ENCODE measurements at regions not wholly inside any gene's neighbourhood (a gene's known extent, or its start where the extent isn't known, plus 50 kb on each side); places are given as distances from the start of the nearest gene placed in this dataset.

DNA sequence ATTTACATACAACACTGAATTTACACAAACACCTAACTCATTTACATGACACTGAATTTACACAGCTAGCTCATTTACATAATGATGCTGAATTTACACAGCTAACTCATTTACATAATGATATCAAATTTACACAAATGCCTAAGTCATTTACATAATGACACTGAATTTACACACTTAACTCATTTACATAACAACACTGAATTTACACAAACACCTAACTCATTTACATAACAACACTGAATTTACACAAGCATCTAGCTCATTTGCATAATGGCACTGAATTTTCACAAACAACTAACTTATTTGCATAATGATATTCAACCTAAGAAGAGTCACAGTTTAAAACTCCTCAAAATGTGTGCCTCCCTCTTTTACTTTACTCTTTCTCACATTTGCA lies 511.7 kb downstream of the GALR1 start:
- DNase-seq (ENCODE audit: low read depth), result no peak

DNA sequence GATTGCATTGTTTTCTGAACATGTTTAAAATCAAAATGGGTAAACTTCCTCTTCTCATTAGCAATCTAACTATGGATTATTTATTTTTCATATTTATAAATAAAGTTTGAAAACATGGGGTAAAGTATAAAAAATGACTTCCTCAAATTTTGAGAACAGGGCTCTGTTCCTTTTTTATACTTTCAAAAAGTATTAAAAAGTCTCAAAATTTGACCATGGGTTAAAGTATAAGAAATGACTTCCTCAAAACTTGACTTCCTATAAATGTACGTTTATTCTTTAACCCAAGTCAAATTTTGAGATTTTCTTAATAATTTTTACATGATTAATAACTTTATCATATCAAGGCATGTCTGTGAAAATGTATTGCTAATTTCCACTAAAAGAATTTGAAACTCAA lies 512.4 kb downstream of the GALR1 start:
- DNase-seq (ENCODE audit: low read depth), result no peak

DNA sequence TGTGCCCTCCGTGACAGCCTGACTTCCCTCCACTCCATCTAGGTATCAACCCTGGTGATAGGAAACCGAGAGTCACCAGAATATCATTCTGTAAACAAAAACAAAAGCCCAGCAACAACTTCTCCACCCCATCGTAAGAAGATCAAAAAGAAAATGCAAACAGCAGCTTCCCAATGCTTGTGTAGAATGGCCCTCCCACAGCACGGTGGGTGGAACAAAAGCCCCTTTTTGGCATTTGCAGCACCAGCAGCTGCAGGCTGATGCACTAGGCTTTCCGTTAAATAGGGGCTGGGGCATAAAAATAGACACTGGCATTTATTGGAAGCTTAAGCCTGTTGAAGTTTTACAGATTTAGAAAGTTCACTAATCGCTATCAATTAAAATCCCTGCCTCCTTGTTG lies 513.0 kb downstream of the GALR1 start:
- DNase-seq (ENCODE audit: low read depth), result no peak

DNA sequence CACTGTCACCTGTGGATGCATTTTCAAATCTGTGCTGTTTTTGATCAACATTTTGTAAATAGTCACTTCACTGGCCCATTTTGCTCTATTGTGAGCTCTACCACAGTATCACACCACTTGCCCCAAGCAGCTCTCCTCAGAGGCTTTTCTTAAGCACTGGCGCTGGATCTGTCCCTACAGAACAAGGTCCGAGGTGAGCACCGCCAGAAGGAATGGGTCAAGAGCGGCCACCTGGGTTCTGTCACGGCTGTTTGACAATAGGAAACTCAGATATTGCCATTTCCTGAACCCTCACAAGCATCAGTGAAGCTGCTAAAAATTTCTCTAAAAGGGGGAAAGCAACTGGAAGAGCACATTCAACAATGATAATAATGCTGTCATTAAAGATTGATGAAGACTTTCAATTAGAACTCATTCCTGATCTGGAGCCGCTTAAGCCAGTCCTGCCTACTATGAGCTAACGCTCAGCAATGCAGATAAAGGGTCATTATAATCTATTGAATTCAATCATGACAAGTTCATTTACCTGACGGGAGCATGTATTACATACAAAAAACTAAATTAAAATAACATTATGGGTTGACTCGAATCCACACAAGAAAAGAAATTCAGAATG lies 514.0 kb downstream of the GALR1 start:
- no peak for DNase-seq (ENCODE audit: low read depth)

DNA sequence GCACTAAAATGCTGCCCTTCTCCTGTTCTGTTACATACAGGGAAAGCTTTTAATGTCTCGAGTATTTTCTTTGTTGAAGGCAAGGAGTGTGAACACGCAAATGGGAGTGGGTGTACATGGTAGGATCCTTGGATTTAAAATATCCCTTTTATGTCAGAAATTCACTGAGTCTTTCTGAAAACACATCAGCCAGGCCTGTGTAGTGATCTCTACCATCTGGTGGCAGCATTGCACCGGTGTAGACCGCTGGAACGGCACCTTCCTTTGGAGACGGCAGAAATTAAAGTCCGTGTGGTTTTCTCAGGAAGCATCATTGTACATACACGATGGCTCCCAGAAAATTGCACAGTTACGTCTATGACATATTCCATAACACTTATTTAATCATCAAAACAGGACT lies 515.8 kb downstream of the GALR1 start:
- DNase-seq (ENCODE audit: low read depth), result no peak

DNA sequence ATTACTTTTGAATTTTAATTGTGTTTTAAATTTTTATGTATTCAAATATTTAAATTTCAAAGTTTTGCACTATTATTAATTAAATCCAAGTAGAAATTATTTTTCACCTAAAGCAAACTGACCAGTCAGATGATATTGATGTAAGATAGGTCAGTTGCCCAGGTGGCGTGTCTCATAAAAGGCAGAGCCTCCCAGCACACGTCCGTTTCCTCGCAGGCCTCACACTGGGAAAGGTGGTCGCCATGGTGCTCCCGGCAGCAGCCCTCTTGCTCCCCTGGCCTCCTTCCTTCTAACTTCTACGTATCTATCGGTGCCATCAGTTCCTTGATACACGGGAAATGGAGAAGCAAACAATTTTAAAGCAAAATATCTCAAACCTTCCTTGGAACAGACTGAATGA lies 516.8 kb downstream of the GALR1 start:
- DNase-seq (ENCODE audit: low read depth), result no peak

DNA sequence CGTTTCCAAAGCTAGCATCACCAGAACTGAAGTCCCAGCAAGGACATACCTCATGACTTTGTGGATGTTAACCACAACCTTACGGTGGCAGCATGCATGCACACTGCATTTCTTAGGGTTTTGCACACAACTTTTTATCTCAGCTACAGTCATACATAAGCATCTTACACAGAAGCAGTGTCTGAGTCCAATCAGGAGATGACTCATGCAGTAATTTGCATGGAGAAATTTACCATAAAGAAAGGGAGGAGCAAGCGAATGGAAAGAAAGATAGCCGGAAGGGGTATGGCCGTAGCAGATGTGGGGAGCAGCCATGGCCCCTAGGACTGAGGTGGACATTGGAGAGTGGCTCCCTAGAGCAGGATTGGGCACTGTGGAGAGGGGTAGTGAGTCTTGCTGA lies 522.5 kb downstream of the GALR1 start:
- DNase-seq (ENCODE audit: low read depth), result no peak

DNA sequence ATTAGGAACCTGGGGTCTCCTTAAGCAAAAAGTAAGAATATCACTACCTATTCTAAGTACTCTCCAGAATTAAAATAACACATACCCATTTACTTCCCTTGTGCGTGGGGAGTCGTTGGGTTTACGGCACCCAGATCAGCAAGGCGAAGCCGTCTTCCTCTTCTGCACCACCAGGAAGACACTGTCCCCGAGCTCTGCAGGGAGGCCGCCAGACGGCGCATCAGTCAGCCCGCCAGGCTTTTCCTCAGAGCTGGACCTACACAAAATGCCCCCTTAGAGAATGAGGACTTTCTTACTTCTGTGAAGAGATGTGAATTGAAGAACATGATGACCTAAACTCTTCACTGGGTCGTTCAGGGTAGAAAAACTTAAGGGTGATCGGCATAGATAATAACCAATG lies 526.5 kb downstream of the GALR1 start:
- no peak for DNase-seq (ENCODE audit: low read depth)

DNA sequence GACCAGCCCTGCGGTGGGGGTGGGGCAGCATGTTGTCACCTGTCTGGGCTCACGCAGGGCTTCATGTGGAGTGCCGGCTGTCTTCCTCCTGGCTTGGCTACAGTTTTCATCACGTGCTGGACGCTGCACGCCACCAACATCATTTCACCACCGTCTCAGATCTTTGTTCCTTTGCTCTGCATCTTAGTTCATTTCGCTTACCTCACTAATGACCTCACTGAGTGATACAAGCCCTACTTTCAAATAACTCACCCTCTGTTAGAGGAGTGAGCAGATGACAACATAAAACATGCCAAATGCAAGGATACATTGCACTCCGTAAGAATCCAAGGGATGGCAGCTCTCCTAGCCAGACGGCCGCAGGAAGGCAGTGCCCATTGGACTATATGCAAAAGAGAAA lies 527.5 kb downstream of the GALR1 start:
- no peak for DNase-seq (ENCODE audit: low read depth)

DNA sequence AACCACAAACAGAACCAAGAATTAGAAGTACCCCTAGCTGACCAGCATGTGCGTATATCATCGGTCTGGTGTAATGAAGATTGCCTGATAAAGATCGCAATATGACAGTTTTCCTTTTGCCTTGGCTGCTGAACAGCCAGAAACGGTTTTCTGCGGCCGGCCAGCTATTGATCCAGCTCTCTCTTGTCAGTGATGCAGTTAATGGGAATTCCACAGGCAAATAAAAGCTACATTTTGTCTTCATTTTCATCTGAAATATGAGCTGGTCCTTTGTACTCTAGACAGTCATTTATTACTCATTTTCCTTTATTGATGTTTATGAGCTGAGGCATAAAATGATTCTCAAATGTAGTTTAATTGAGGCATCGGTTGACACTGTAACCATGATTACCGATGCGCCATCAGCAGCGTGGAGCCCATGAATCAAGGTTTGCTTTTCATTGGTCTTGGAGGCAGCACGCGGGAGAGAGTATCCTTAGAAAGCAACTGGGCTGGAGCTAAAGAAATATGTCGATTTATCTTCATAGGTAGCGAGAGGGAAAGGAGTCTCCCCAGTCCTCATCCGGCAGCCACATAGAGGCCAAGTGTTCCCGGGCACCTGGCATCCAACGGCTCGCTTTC lies 535.2 kb downstream of the GALR1 start:
- no peak for DNase-seq (ENCODE audit: low read depth)

DNA sequence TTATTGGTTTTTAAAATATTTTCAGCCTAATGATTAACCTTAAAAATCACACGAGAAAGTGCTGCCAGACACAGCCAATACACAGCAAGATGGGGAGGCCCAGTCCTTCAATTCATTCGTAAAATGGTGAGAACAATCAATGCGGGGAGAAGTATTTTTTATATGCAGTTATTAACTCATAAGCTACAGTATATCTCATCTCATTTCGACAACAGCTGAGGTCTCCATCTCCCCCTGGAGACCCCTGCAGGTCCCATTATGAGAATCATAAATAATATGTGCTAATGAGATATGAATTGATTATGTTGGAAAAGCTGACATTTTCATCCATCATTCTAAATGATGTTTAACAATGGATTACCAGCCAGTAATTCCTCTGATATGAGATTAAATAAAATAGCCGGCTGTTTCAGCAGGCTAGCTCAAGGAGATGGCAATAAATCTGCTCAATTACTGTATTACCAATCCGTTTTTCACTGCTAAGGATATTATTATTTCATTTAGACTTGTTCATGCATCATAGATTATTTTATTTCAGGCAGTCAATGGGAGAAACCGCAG lies 535.8 kb downstream of the GALR1 start:
- no peak for DNase-seq (ENCODE audit: low read depth)

DNA sequence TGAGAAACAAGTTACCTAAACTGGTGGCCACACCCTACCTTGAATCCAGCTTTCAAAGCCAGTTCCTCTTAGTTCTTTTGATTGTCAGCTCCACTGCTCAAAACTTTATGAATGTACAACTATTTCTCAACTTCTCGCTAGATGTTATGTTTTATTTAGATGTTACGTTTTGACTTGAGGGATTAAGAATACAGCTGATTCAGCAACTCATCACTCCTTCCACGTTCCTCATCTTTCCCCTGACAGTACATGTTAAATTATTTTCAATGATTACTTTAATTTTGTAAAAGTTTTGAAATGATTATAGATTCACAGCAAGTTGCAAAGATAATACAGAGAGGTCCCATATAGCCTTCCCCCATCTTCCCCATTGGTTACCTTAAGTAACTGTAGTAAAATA lies 553.4 kb downstream of the GALR1 start:
- no peak for DNase-seq (ENCODE audit: low read depth)

DNA sequence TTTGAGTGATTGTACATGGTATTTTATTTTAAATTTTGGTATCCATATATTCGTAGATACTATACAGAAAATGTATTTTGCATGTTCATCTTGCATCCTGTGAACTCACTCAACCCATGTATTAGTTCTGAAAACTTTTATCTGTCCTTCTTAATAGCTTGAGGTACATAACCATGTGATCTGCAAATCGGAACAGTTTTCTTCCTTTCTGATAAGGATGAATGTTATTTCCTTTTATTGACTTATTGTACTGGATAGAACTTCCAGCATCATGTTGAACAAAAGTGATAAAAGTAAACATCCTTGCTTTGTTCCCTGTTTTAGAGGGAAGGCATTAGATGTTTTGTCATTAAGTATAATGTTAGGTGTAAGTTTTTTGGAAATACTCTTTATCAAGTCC lies 554.7 kb downstream of the GALR1 start:
- no peak for DNase-seq (ENCODE audit: low read depth)

DNA sequence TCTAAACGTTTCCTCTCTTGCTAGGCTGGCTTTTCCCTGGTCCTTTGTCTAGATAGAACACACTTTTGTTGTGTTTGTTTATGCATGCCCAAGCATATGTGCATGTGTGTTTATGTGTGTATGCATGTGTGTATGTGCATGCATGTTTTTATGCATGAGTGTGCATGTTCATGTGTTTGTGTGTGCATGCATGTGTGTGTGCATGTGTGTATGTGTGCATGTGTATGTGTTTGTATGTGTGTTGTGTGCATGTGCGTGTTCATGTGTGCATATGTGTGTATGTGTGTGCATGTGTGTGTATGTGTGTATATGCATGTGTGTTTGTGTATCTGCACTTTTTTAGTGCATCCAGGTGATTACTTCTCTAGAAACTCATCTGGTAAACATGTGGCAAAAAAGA lies 558.0 kb downstream of the GALR1 start:
- DNase-seq (ENCODE audit: low read depth), result no peak

DNA sequence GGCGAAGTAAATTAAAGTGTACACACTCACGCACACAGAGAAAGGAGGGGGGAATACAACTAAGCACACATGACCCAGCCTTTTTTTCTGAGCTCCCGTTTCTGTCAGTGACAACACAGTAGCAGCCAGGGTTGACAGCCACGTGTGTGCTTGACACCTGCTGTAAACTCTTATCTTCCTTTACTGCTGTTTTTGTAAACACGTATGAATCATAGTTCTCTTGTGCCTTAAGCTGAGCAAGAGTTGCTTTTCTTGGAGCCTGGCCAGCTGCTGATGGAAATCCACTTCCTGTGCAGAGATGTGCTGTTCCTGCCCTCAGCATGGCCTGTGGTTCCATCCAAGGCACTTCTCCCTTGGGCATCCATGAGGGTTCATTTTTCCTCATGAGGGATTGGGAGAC lies 561.9 kb downstream of the GALR1 start:
- no peak for DNase-seq (ENCODE audit: low read depth)

DNA sequence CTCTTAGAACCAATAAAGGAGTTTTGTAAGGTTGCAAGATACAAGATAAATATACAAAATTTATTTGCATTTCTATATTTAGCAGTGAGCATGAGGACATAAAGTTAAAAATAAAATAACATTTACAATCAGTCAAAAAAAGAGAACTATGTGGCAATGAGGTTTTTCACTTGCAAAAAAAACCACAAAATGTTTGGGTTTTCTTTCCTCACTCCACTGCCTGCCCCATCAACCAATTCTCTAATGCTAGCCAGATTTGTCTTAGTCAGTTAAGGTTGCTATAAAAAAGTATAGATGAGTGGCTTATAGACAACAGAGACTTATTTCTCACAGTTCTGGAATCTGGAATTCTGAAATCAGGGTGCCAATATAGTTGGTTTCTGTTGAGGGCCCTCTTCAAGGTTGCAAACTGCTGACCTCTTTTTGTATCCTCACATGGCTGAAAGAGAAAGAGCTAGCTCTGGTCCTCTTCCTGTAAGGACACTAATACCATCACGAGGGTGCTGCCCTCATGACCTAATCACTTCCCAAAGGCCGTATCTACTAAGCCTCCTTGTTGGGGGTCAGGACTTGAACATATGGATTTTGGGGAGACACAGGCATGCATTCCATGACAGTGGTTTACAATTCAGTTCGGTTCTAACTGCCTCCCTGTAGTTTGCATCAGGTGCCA lies 566.2 kb downstream of the GALR1 start:
- no peak for DNase-seq (ENCODE audit: low read depth)

DNA sequence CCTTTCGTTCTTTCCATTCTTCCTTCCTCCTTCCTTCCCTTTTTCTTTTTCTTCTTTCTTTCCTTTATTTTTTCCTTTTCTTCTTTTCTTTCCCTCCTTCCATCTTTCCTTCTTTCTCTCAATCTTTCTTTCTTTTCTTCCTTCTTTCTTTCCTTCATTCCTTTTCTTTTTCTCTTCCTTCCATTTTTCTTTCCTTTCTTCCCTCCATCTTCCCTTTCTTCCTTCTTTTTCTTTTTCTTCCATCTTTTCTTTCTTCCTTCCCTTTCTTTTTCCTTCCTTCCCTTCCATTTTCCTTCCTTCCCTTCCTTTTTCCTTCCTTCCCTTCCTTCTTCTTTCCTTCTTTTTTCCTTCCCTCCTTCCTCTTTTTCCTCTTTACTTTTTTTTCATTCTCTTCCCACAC lies 568.7 kb downstream of the GALR1 start:
- no peak for DNase-seq (ENCODE audit: low read depth)

DNA sequence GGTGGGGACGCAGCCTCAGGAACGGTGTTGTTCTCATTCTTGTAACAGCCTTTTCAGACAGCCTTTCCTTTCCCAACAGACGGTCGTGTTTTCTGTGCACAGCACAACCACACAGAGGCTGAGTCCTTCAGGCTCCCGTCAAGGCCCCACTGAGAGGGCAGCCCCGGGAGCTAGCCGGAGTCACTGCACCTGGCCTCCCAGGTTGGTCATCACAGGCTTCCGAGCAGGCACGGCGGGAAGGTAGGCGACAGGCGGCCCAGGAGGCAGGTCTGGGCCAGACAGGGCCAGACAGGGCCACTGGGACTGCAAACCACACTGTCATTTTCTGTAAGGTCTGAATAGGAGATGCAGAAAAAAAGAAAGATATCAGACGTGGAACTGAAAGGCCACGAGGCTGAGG lies 570.8 kb downstream of the GALR1 start:
- DNase-seq (ENCODE audit: low read depth), result no peak

DNA sequence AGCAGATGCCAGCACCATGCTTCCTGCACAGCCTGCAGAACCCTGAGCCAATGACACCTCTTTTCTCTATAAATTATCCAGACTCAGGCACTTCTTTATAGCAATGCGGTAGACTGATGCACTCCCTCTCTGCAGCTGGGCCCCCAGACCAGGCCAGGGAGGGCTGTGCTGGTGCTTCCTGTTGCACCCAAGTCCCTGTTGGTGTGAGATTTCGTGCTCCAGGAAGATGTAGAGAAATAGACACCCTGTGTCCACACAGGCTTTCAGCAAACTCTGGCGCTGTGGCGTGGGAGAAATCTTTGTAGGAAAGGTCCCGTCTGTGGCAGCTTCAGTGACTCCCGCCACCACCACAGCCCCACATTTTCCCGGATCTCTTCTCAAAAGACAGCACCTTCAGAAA lies 572.2 kb downstream of the GALR1 start:
- no peak for DNase-seq (ENCODE audit: low read depth)

DNA sequence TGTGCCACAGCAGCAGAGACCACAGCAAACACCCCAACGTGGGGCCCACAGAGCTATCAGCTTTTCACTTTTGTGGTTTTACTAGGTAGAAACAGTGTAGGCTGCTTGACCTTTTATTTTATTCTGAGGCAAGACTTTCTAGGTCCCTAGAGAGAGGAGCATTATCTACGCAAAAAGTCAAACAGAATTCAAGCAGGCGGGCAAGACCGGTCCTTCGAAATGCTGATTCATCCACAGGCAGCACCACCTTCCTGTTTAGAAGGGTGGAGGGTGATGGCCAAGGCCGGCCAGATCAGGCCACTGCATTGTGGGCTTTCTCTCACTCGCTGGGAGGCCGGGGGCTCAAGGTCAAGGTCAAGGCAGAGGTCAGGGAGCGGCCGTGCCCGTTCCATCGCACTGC lies 573.0 kb downstream of the GALR1 start:
- DNase-seq (ENCODE audit: low read depth), result no peak

DNA sequence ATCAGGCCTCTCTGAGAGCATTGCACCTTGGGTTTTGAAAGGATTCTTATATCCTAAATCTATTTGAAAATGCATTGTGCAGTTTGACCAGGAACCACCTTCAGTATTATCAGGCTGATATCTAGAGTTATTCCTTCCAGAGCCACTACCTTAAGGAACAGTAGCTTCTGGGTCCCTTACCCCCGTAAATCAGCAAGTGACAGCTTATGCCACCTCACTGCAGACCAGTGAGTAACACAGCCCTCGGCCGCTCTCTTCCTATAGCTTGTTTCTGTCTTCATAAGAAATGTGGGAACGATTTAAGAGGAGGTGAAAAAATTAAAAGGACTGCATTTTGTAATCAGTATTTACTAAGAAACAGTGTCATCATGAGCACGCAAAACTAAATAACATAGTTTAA lies 584.2 kb downstream of the GALR1 start:
- no peak for DNase-seq (ENCODE audit: low read depth)

DNA sequence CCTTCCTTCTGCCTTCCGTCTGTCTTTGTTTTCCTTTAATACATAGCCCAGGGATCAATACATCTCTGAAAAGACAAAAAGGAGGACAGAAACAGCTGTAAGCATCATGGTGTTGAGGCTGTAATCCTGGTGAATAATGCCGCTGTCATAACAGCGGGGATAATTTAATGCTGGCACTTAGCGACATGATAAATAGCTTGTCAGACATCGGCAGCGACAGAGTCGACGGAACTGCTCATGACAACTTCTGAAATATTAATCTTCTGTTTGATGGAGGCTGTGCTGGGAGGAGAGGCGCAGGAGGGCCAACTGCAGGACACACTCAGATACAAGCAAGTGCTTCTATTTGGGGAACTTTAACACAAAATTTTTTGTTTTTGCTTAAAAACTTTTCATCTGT lies 602.2 kb downstream of the GALR1 start:
- no peak for DNase-seq (ENCODE audit: low read depth)

DNA sequence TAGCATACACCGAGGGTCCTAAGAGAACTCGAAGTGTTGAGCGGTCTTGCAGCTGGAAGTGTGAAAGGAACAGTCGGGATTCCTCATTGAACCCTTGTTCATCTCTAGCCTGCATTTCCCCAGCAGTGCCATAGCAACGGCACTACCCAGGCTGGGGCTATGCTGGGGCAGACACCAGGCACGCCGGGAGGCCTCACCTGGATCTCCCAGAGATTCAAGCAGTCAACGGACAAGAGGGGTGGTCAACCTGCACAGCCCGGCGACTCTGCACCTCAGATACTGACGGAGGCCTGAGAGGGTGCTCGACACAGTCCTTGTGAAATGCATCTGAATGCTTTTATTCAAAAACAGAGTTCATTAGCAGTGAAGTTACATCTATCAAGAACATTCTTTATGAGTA lies 604.2 kb downstream of the GALR1 start:
- DNase-seq (ENCODE audit: low read depth), result no peak
